SK-N-SH treated with all-trans-retinoic acid at 6 μM for 48 hours (cell line): ENCODE measurements at regions not wholly inside any gene's neighbourhood (a gene's known extent, or its start where the extent isn't known, plus 50 kb on each side); places are given as distances from the start of the nearest gene placed in this dataset.
A peak's percentile ranks its signal among the peaks of the same experiment; 100 is the strongest.

Experiments used
- ATAC-seq: fragments of 200-7000 bp; cut with Tn5 transposase; 3 replicates; pipeline ENCODE4 v1.9.1; 2020; ENCODE audit warnings: mild to moderate bottlenecking, moderate library complexity
- BACH2 ChIP-seq: fragments of 250-450 bp; sonication (Bioruptor Pico); IDR thresholded peaks from 2 replicates; pipeline ENCODE4 v1.9.0; 2021; ENCODE audit warnings: mild to moderate bottlenecking, borderline replicate concordance
- CSRNP3 ChIP-seq: fragments of 250-450 bp; sonication (Bioruptor Pico); IDR thresholded peaks from 2 replicates; pipeline ENCODE4 v1.5.1; 2021; ENCODE audit warnings: mild to moderate bottlenecking, moderate library complexity
- ESRRG ChIP-seq: fragments of 250-450 bp; sonication (Bioruptor Pico); IDR thresholded peaks from 2 replicates; pipeline ENCODE4 v1.6.1; 2021; ENCODE audit warnings: mild to moderate bottlenecking
- GLIS3 ChIP-seq: fragments of 250-450 bp; sonication (Bioruptor Pico); IDR thresholded peaks from 2 replicates; pipeline ENCODE4 v1.5.0; 2020; ENCODE audit warnings: mild to moderate bottlenecking, moderate library complexity
- ISL1 ChIP-seq: fragments of 250-450 bp; sonication (Bioruptor Pico); IDR thresholded peaks from 2 replicates; pipeline ENCODE4 v2.1.2; 2022; ENCODE audit warnings: mild to moderate bottlenecking, moderate library complexity
- OSR1 ChIP-seq: fragments of 250-450 bp; sonication (Bioruptor Pico); IDR thresholded peaks from 2 replicates; pipeline ENCODE4 v1.8.0; 2022; ENCODE audit warnings: moderate library complexity, mild to moderate bottlenecking, inconsistent platforms
- PPARA ChIP-seq: fragments of 250-450 bp; sonication (Bioruptor Pico); IDR thresholded peaks from 2 replicates; pipeline ENCODE4 v1.5.0; 2020; ENCODE audit warnings: mild to moderate bottlenecking, borderline replicate concordance
- RARB ChIP-seq: fragments of 250-450 bp; sonication (Bioruptor Pico); IDR thresholded peaks from 2 replicates; pipeline ENCODE4 v1.8.0; 2021; ENCODE audit warnings: mild to moderate bottlenecking, moderate library complexity
- SNAI2 ChIP-seq: fragments of 250-450 bp; sonication (Bioruptor Pico); IDR thresholded peaks from 2 replicates; pipeline ENCODE4 v1.5.0; 2020; ENCODE audit warnings: mild to moderate bottlenecking, moderate library complexity
- TCF4 ChIP-seq: fragments of 250-450 bp; sonication (Bioruptor Pico); IDR thresholded peaks from 2 replicates; pipeline ENCODE4 v1.8.0; 2021; ENCODE audit warnings: mild to moderate bottlenecking, moderate library complexity, borderline replicate concordance
- TOX ChIP-seq: fragments of 250-450 bp; sonication (Bioruptor Pico); IDR thresholded peaks from 2 replicates; pipeline ENCODE4 v1.8.0; 2021; ENCODE audit warnings: mild to moderate bottlenecking, moderate library complexity, borderline replicate concordance
- ZFP3 ChIP-seq: fragments of 250-450 bp; sonication (Bioruptor Pico); IDR thresholded peaks from 2 replicates; pipeline ENCODE4 v1.5.0; 2020; ENCODE audit warnings: mild to moderate bottlenecking, moderate library complexity
- ZFP30 ChIP-seq: fragments of 450-650 bp; formaldehyde crosslinking; IDR thresholded peaks from 2 replicates; pipeline ENCODE4 v1.5.0; 2022; ENCODE audit warnings: mild to moderate bottlenecking, moderate library complexity
- ZNF565 ChIP-seq: fragments of 450-650 bp; formaldehyde crosslinking; conservative IDR thresholded peaks from 2 replicates; pipeline ENCODE4 v1.5.0; 2020; ENCODE audit warnings: low read depth, mild to moderate bottlenecking, moderate library complexity
- ZNF70 ChIP-seq: fragments of 450-650 bp; formaldehyde crosslinking; IDR thresholded peaks from 2 replicates; pipeline ENCODE4 v1.5.0; 2020; ENCODE audit warnings: mild to moderate bottlenecking, moderate library complexity
- ZNF8 ChIP-seq: fragments of 450-650 bp; formaldehyde crosslinking; IDR thresholded peaks from 2 replicates; pipeline ENCODE4 v1.5.0; 2020; ENCODE audit warnings: mild to moderate bottlenecking, moderate library complexity
- TF ChIP-seq, protein P1 (sequence below): fragments of 250-450 bp; sonication (Bioruptor Pico); IDR thresholded peaks from 2 replicates; pipeline ENCODE4 v1.8.0; 2020; ENCODE audit warnings: mild to moderate bottlenecking, moderate library complexity, borderline replicate concordance
- TF ChIP-seq, protein P2 (sequence below): fragments of 250-450 bp; sonication (Bioruptor Pico); IDR thresholded peaks from 2 replicates; pipeline ENCODE4 v1.5.1; 2020; ENCODE audit warnings: low read depth, mild to moderate bottlenecking, moderate library complexity
- TF ChIP-seq, protein P3 (sequence below): fragments of 250-450 bp; sonication (Bioruptor Pico); IDR thresholded peaks from 2 replicates; pipeline ENCODE4 v1.5.0; 2020; ENCODE audit warnings: mild to moderate bottlenecking, moderate library complexity

- no peak for TF ChIP-seq CSRNP3 (CRISPR knock-in tag)
Observed at GRCh38 chr18:67417864-67418523, 98.5 kb downstream of the DSEL start (continued).

- TF ChIP-seq ZNF70 (CRISPR knock-in tag) (no peak), PPARA (no peak), ZNF8 (no peak), SNAI2 (CRISPR knock-in tag) (no peak)
- no peak for ATAC-seq
Observed at GRCh38 chr18:67411116-67411515, 105.4 kb downstream of the DSEL start.

- peak; percentile 78 for ATAC-seq
- TF ChIP-seq ISL1 (CRISPR knock-in tag): peak; percentile 79
- TF ChIP-seq, protein P1, sequence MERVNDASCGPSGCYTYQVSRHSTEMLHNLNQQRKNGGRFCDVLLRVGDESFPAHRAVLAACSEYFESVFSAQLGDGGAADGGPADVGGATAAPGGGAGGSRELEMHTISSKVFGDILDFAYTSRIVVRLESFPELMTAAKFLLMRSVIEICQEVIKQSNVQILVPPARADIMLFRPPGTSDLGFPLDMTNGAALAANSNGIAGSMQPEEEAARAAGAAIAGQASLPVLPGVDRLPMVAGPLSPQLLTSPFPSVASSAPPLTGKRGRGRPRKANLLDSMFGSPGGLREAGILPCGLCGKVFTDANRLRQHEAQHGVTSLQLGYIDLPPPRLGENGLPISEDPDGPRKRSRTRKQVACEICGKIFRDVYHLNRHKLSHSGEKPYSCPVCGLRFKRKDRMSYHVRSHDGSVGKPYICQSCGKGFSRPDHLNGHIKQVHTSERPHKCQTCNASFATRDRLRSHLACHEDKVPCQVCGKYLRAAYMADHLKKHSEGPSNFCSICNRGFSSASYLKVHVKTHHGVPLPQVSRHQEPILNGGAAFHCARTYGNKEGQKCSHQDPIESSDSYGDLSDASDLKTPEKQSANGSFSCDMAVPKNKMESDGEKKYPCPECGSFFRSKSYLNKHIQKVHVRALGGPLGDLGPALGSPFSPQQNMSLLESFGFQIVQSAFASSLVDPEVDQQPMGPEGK (CRISPR knock-in tag): no peak
Observed at GRCh38 chr18:67410075-67411070, 106.1 kb downstream of the DSEL start.

DNA sequence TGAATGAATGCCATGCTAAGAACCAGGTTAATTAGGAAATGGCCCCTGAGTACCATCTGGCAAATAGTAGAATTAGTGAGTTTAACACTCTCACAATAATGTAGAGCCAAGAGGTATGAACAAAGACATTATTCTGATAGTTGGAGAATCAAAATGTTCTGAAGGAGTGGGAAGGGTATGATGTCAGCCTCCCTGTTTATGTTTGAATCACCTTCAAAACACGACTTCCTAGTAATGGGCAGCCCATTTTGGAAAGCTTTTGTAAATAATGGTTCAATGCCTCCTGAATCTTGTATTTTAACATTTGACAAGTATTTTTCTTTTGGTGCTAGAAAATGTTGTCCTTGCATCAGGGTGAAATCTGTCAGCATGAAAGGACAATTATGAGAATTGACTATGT, 108.3 kb downstream of the DSEL start:
- ATAC-seq: no peak
- TF ChIP-seq TOX (CRISPR knock-in tag): no peak
- no peak for TF ChIP-seq ISL1 (CRISPR knock-in tag)
- TF ChIP-seq ZFP3 (CRISPR knock-in tag): no peak
- no peak for TF ChIP-seq GLIS3 (CRISPR knock-in tag)
- TF ChIP-seq, protein P2, sequence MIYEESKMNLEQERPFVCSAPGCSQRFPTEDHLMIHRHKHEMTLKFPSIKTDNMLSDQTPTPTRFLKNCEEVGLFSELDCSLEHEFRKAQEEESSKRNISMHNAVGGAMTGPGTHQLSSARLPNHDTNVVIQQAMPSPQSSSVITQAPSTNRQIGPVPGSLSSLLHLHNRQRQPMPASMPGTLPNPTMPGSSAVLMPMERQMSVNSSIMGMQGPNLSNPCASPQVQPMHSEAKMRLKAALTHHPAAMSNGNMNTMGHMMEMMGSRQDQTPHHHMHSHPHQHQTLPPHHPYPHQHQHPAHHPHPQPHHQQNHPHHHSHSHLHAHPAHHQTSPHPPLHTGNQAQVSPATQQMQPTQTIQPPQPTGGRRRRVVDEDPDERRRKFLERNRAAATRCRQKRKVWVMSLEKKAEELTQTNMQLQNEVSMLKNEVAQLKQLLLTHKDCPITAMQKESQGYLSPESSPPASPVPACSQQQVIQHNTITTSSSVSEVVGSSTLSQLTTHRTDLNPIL: no peak
- no peak for TF ChIP-seq RARB (CRISPR knock-in tag)
- TF ChIP-seq ESRRG: no peak
- TF ChIP-seq, protein P1 (CRISPR knock-in tag): no peak
- TF ChIP-seq TCF4: no peak
- TF ChIP-seq OSR1 (CRISPR knock-in tag): no peak
- TF ChIP-seq ZNF70 (CRISPR knock-in tag): no peak
- TF ChIP-seq BACH2: no peak
- TF ChIP-seq, protein P3, sequence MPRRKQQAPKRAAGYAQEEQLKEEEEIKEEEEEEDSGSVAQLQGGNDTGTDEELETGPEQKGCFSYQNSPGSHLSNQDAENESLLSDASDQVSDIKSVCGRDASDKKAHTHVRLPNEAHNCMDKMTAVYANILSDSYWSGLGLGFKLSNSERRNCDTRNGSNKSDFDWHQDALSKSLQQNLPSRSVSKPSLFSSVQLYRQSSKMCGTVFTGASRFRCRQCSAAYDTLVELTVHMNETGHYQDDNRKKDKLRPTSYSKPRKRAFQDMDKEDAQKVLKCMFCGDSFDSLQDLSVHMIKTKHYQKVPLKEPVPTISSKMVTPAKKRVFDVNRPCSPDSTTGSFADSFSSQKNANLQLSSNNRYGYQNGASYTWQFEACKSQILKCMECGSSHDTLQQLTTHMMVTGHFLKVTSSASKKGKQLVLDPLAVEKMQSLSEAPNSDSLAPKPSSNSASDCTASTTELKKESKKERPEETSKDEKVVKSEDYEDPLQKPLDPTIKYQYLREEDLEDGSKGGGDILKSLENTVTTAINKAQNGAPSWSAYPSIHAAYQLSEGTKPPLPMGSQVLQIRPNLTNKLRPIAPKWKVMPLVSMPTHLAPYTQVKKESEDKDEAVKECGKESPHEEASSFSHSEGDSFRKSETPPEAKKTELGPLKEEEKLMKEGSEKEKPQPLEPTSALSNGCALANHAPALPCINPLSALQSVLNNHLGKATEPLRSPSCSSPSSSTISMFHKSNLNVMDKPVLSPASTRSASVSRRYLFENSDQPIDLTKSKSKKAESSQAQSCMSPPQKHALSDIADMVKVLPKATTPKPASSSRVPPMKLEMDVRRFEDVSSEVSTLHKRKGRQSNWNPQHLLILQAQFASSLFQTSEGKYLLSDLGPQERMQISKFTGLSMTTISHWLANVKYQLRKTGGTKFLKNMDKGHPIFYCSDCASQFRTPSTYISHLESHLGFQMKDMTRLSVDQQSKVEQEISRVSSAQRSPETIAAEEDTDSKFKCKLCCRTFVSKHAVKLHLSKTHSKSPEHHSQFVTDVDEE: no peak
- no peak for TF ChIP-seq ZNF8
- TF ChIP-seq ZNF565 (CRISPR knock-in tag): no peak
- no peak for TF ChIP-seq SNAI2 (CRISPR knock-in tag)
- no peak for TF ChIP-seq PPARA
- no peak for TF ChIP-seq CSRNP3 (CRISPR knock-in tag)
- no peak for TF ChIP-seq ZFP30
